ENCODE measurements at regions not wholly inside any gene's neighbourhood (a gene's known extent, or its start where the extent isn't known, plus 50 kb on each side); places are given as distances from the start of the nearest gene placed in this dataset.

DNA sequence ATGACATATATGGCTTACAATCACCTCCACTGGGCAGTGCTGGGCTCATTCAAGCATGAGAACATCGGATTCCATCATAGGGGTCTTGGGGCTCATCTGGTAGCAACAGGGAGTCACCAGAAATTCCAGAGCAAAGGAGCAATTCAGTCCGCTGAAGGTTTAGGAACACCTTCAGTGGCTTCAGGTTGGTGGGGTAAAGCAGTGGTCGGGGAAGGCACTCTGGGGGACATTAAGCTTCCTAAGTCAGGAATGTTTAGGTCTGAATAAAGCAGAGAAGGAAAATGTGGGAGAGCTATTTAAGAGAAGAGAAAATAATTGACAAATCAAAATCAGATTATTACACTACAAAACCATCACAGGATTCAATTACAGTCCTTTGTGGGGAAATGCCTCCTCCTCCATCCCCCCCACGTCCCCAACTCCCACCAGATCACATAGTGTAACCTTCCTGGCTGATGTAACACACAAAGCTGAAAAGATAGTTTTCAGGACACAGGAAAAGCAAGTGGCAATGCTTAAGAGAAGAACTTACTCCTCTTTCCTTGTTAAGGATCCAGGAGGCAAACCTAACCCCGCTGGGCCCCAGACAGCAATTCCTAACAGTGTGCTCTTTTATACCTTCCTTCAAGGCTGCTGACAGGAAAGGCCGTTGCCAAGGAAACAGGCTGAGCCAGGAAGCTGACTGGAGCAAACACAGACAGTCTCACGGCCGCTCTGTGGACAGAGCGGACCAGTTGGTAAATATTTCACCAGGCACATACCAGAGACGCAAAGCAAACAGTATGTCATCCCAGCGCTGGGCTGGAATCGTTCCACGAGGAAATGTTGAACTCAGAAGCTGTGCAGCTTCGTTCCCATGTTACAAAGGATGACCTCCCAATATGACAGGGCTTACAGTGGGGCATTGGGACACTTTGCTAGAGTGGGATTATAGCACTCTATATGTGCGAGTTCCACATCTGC lies 57.5 kb upstream of the LMCD1 start:
- TF ChIP-seq POLR2AphosphoS5 (IDR thresholded peaks at IDR 0.05; ENCODE audit: low read depth, low read length) (no peak), SPI1 (IDR thresholded peaks at IDR 0.05; ENCODE audit: low read depth, low read length) (no peak), POLR2A (IDR thresholded peaks at IDR 0.05; ENCODE audit: low read depth, low read length) (no peak), TAF1 (IDR thresholded peaks at IDR 0.05; ENCODE audit: low read depth, low read length) (no peak), PAX5 (IDR thresholded peaks at IDR 0.05; ENCODE audit: insufficient read depth, low read length, severe bottlenecking) (no peak), POU2F2 (IDR thresholded peaks at IDR 0.05; ENCODE audit: low read depth, low read length) (no peak)

All from GM12891 (cell line).